NCI-H146 treated with DMSO at 0.1 percent for 48 hours (cell line): ENCODE measurements at regions not wholly inside any gene's neighbourhood (a gene's known extent, or its start where the extent isn't known, plus 50 kb on each side); places are given as distances from the start of the nearest gene placed in this dataset.

Experiments used
- DNase-seq: peaks from one replicate; lab custom pipeline; 2025; ENCODE audit not compliant: unreplicated experiment; lab: John Stamatoyannopoulos, UW

GRCh38 chr6:71512256-71512655, 223.6 kb downstream of the OGFRL1 start:
- no peak for DNase-seq

GRCh38 chr6:71513036-71513435, 224.4 kb downstream of the OGFRL1 start:
- DNase-seq = no peak

- DNase-seq = no peak
Measured at GRCh38 chr6:71523548-71523947, 234.9 kb downstream of the OGFRL1 start.

- DNase-seq = no peak
Measured at GRCh38 chr6:71524201-71524600, 235.6 kb downstream of the OGFRL1 start.

GRCh38 chr6:71527886-71528285, 239.3 kb downstream of the OGFRL1 start:
- DNase-seq = no peak

- DNase-seq = no peak
Measured at GRCh38 chr6:71529026-71529425, 240.4 kb downstream of the OGFRL1 start.

GRCh38 chr6:71529769-71530168, 241.2 kb downstream of the OGFRL1 start:
- DNase-seq = no peak

- no peak for DNase-seq
Measured at GRCh38 chr6:71531006-71531405, 242.4 kb downstream of the OGFRL1 start.

GRCh38 chr6:71531841-71532240, 243.2 kb downstream of the OGFRL1 start:
- DNase-seq = no peak

- no peak for DNase-seq
Measured at GRCh38 chr6:71533939-71534379, 245.3 kb downstream of the OGFRL1 start.

GRCh38 chr6:71534921-71535320, 246.3 kb downstream of the OGFRL1 start:
- no peak for DNase-seq

GRCh38 chr6:71537717-71538116, 249.1 kb downstream of the OGFRL1 start:
- DNase-seq = no peak

GRCh38 chr6:71544028-71544427, 255.4 kb downstream of the OGFRL1 start:
- no peak for DNase-seq

GRCh38 chr6:71544906-71545305, 256.3 kb downstream of the OGFRL1 start:
- no peak for DNase-seq

GRCh38 chr6:71545905-71546304, 257.3 kb downstream of the OGFRL1 start:
- DNase-seq = no peak

GRCh38 chr6:71551798-71552197, 263.2 kb downstream of the OGFRL1 start:
- DNase-seq = no peak

- no peak for DNase-seq
Measured at GRCh38 chr6:71556141-71556540, 267.5 kb downstream of the OGFRL1 start.

- DNase-seq = no peak
Measured at GRCh38 chr6:71558974-71559373, 270.4 kb downstream of the OGFRL1 start.

- no peak for DNase-seq
Measured at GRCh38 chr6:71567562-71567961, 279.0 kb downstream of the OGFRL1 start.

- no peak for DNase-seq
Measured at GRCh38 chr6:71577766-71578165, 289.2 kb downstream of the OGFRL1 start.

GRCh38 chr6:71579902-71580301, 291.3 kb downstream of the OGFRL1 start:
- no peak for DNase-seq

- DNase-seq = no peak
Measured at GRCh38 chr6:71582820-71583219, 294.2 kb downstream of the OGFRL1 start.

GRCh38 chr6:71584712-71585436, 296.3 kb downstream of the OGFRL1 start:
- no peak for DNase-seq
